Activated CD8-positive, alpha-beta memory T cell treated with anti-CD3 and anti-CD28 coated beads, Interleukin-2, amount 50 U/mL, for 4 hours (primary cell): ENCODE measurements at regions not wholly inside any gene's neighbourhood (a gene's known extent, or its start where the extent isn't known, plus 50 kb on each side); places are given as distances from the start of the nearest gene placed in this dataset.
"Not testable (repeated sequence)": the region's sequence is repeated elsewhere in the genome, so short reads cannot be mapped to it uniquely, and the experiment has no call there.

Experiments used
- DNase-seq: peaks from one replicate; pipeline ENCODE4 v3.0.0-alpha.2; 2020

- no peak for DNase-seq
Measured at GRCh38 chr12:131321988-131322387, 368.3 kb downstream of the ADGRD1 start.

- DNase-seq, result not testable (repeated sequence)
Measured at GRCh38 chr12:131322460-131322859, 368.8 kb downstream of the ADGRD1 start.

GRCh38 chr12:131323879-131324278 lies 370.2 kb downstream of the ADGRD1 start:
- DNase-seq, result no peak

GRCh38 chr12:131327521-131328488 lies 374.1 kb downstream of the ADGRD1 start:
- DNase-seq, result no peak

GRCh38 chr12:131328861-131329845 lies 375.4 kb downstream of the ADGRD1 start:
- not testable (repeated sequence) for DNase-seq

GRCh38 chr12:131330106-131330815 lies 376.6 kb downstream of the ADGRD1 start:
- no peak for DNase-seq

GRCh38 chr12:131331148-131331750 lies 377.5 kb downstream of the ADGRD1 start:
- DNase-seq, result no peak

GRCh38 chr12:131332224-131332623 lies 378.5 kb downstream of the ADGRD1 start:
- no peak for DNase-seq

- no peak for DNase-seq
Measured at GRCh38 chr12:131333136-131333535, 377.8 kb upstream of the SFSWAP start.

- DNase-seq, result no peak
Measured at GRCh38 chr12:131333621-131334440, 377.1 kb upstream of the SFSWAP start.

GRCh38 chr12:131334835-131335234 lies 376.1 kb upstream of the SFSWAP start:
- DNase-seq, result no peak

- DNase-seq, result no peak
Measured at GRCh38 chr12:131335456-131335855, 375.4 kb upstream of the SFSWAP start.

GRCh38 chr12:131337861-131338260 lies 373.0 kb upstream of the SFSWAP start:
- DNase-seq, result not testable (repeated sequence)

GRCh38 chr12:131340616-131341210 lies 370.2 kb upstream of the SFSWAP start:
- no peak for DNase-seq

- DNase-seq, result not testable (repeated sequence)
Measured at GRCh38 chr12:131341608-131342007, 369.3 kb upstream of the SFSWAP start.

GRCh38 chr12:131343436-131343835 lies 367.5 kb upstream of the SFSWAP start:
- not testable (repeated sequence) for DNase-seq

GRCh38 chr12:131344715-131345520 lies 366.0 kb upstream of the SFSWAP start:
- not testable (repeated sequence) for DNase-seq

GRCh38 chr12:131345521-131346436 lies 365.1 kb upstream of the SFSWAP start:
- no peak for DNase-seq
